GM23248 (cell line): ENCODE measurements at regions not wholly inside any gene's neighbourhood (a gene's known extent, or its start where the extent isn't known, plus 50 kb on each side); places are given as distances from the start of the nearest gene placed in this dataset.

ENCODE experiments used
- DNase-seq: peaks from one replicate; pipeline ENCODE4 v3.0.0-alpha.2; 2015
- H2AFZ ChIP-seq: fragments of 200-600 bp; sonication (generic); 2 replicates; pipeline ENCODE4 v1.6.1; 2016; ENCODE audit warnings: antibody characterized with exemption
- H3F3A ChIP-seq: fragments of 200-600 bp; sonication (generic); 2 replicates; pipeline ENCODE4 v1.6.1; 2016; ENCODE audit warnings: mild to moderate bottlenecking, antibody characterized with exemption, mixed run types; ENCODE audit not compliant: insufficient read depth
- H3K27ac ChIP-seq: fragments of 200-600 bp; sonication (generic); 2 replicates; pipeline ENCODE4 v1.5.1; 2016; ENCODE audit warnings: mild to moderate bottlenecking
- H3K27me3 ChIP-seq: fragments of 200-600 bp; sonication (generic); replicated peaks from 2 replicates; pipeline ENCODE4 v1.6.1; 2016; ENCODE audit warnings: mild to moderate bottlenecking; ENCODE audit not compliant: insufficient read depth
- H3K36me3 ChIP-seq: fragments of 200-600 bp; sonication (generic); 2 replicates; pipeline ENCODE4 v1.6.1; 2016; ENCODE audit warnings: low read depth, mild to moderate bottlenecking
- H3K4me1 ChIP-seq: fragments of 200-600 bp; sonication (generic); 2 replicates; pipeline ENCODE4 v1.6.1; 2016; ENCODE audit warnings: mild to moderate bottlenecking; ENCODE audit not compliant: insufficient read depth
- H3K4me2 ChIP-seq: fragments of 200-600 bp; sonication (generic); one replicate; pipeline ENCODE4 v1.6.1; 2016; ENCODE audit warnings: mild to moderate bottlenecking; ENCODE audit not compliant: unreplicated experiment
- H3K4me3 ChIP-seq: fragments of 200-600 bp; sonication (generic); 2 replicates; pipeline ENCODE4 v1.5.1; 2016; ENCODE audit warnings: mild to moderate bottlenecking
- H3K79me2 ChIP-seq: fragments of 200-600 bp; sonication (generic); 2 replicates; pipeline ENCODE4 v1.6.1; 2016; ENCODE audit warnings: mild to moderate bottlenecking; ENCODE audit not compliant: insufficient read depth
- H3K9ac ChIP-seq: fragments of 200-600 bp; sonication (generic); 2 replicates; pipeline ENCODE4 v1.6.1; 2016; ENCODE audit warnings: mild to moderate bottlenecking
- H3K9me2 ChIP-seq: fragments of 200-600 bp; sonication (generic); 2 replicates; pipeline ENCODE4 v1.6.1; 2016; ENCODE audit warnings: mixed run types, mild to moderate bottlenecking, moderate library complexity; ENCODE audit not compliant: insufficient read depth
- H3K9me3 ChIP-seq: fragments of 200-600 bp; sonication (generic); one replicate; pipeline ENCODE4 v1.6.1; 2017; ENCODE audit warnings: low read depth
- H4K20me1 ChIP-seq: fragments of 200-600 bp; sonication (generic); 2 replicates; pipeline ENCODE4 v1.6.0; 2016; ENCODE audit not compliant: insufficient read depth
- EZH2 ChIP-seq: fragments of 200-600 bp; sonication (generic); IDR thresholded peaks from 2 replicates; pipeline ENCODE4 v1.6.1; 2018; ENCODE audit warnings: antibody characterized with exemption, mild to moderate bottlenecking; ENCODE audit not compliant: insufficient read depth, poor library complexity, severe bottlenecking
- EZH2phosphoT487 ChIP-seq: fragments of 200-600 bp; sonication (generic); IDR thresholded peaks from 2 replicates; pipeline ENCODE4 v1.6.1; 2018; ENCODE audit warnings: antibody characterized with exemption, moderate library complexity, mild to moderate bottlenecking, low read depth; ENCODE audit not compliant: insufficient read depth
- WGBS, 2 experiments: methylation state at CpG; one replicate each; pipeline ENCODE4 v1.1.6; 2015 to 2017; ENCODE audit warnings: low lambda C conversion rate in 2 of 2, low coverage in 1 of 2; ENCODE audit errors: missing lambda C conversion rate in 2 of 2; 5-methylcytosine and 5-hydroxymethylcytosine counted together
- in situ Hi-C: fragments of 300-500 bp; cut with MboI; formaldehyde crosslinking; loops from 2 replicates; pipeline ENCODE4 v1.15.0; 2020

GRCh38 chr6:146893690-146894089 lies 294.9 kb downstream of the ADGB start:
- Histone ChIP-seq H4K20me1 (no peaks in the 10 kb centered on the region), H3K27me3 (no peaks in the 10 kb centered on the region), H2AFZ (no peak overlapping the region), H3K9me3 (no peaks in the 10 kb centered on the region), H3K79me2 (no peaks in the 10 kb centered on the region), H3F3A (peaks cover 21% of the 10 kb centered on the region), H3K9ac (no peak overlapping the region), H3K9me2 (no peaks in the 10 kb centered on the region), H3K36me3 (no peaks in the 10 kb centered on the region), H3K4me1 (peaks cover 24% of the 10 kb centered on the region), H3K4me2 (no peak overlapping the region), H3K27ac (no peak overlapping the region), H3K4me3 (no peak overlapping the region)
- TF ChIP-seq EZH2phosphoT487 (no peak), EZH2 (no peak)
- in situ Hi-C loops, result no loop called here
- DNase-seq, result no peak
- 92 to 98% methylated on average over 1 of the region's 1 CpG for WGBS, 2 experiments

- no peak for DNase-seq
- H3F3A ChIP-seq, result peaks cover 21% of the 10 kb centered on the region
- peaks cover 24% of the 10 kb centered on the region for H3K4me1 ChIP-seq
- no peak overlapping the region for H3K9ac ChIP-seq
- H3K4me3 ChIP-seq, result no peak overlapping the region
- no peaks in the 10 kb centered on the region for H3K9me3 ChIP-seq
- H3K9me2 ChIP-seq, result no peaks in the 10 kb centered on the region
- H3K79me2 ChIP-seq, result no peaks in the 10 kb centered on the region
- no peaks in the 10 kb centered on the region for H3K36me3 ChIP-seq
- no peaks in the 10 kb centered on the region for H4K20me1 ChIP-seq
- 88 to 93% methylated on average over 1 of the region's 1 CpG for WGBS, 2 experiments
- TF ChIP-seq EZH2 (no peak), EZH2phosphoT487 (no peak)
- H2AFZ ChIP-seq, result no peak overlapping the region
- in situ Hi-C loops, result no loop called here
- H3K27me3 ChIP-seq, result no peaks in the 10 kb centered on the region
- no peak overlapping the region for H3K27ac ChIP-seq
- no peak overlapping the region for H3K4me2 ChIP-seq
These were observed 295.9 kb downstream of the ADGB start for GRCh38 chr6:146894624-146895023.

- no peak for TF ChIP-seq EZH2
- TF ChIP-seq EZH2phosphoT487, result no peak
- in situ Hi-C loops, result no loop called here
These were observed 296.5 kb downstream of the ADGB start for GRCh38 chr6:146895101-146895771.

GRCh38 chr6:146895772-146896061 lies 296.9 kb downstream of the ADGB start:
- DNase-seq, result no peak
- in situ Hi-C loops, result no loop called here
- Histone ChIP-seq H3K4me2 (no peak overlapping the region), H3F3A (peaks cover 21% of the 10 kb centered on the region), H3K9me3 (no peaks in the 10 kb centered on the region), H3K27me3 (no peaks in the 10 kb centered on the region), H3K79me2 (no peaks in the 10 kb centered on the region), H3K9me2 (no peaks in the 10 kb centered on the region), H3K4me3 (no peak overlapping the region), H3K9ac (no peak overlapping the region), H2AFZ (no peak overlapping the region), H3K4me1 (peaks cover 24% of the 10 kb centered on the region), H4K20me1 (no peaks in the 10 kb centered on the region), H3K36me3 (no peaks in the 10 kb centered on the region), H3K27ac (no peak overlapping the region)
- WGBS, 2 experiments, result 69% methylated on average over 3 of the region's 3 CpGs
- TF ChIP-seq EZH2phosphoT487 (no peak), EZH2 (no peak)

More at GRCh38 chr6:146895101-146895771, 296.5 kb downstream of the ADGB start:
- H3K9me3 ChIP-seq, result no peaks in the 10 kb centered on the region
- no peak overlapping the region for H2AFZ ChIP-seq
- no peak for DNase-seq
- no peaks in the 10 kb centered on the region for H3K9me2 ChIP-seq
- H3K4me3 ChIP-seq, result no peak overlapping the region
- WGBS, 2 experiments, result 87 to 88% methylated on average over 8 to 9 of the region's 9 CpGs
- no peak overlapping the region for H3K9ac ChIP-seq
- H3K27ac ChIP-seq, result no peak overlapping the region
- H3F3A ChIP-seq, result peaks cover 21% of the 10 kb centered on the region
- no peaks in the 10 kb centered on the region for H3K27me3 ChIP-seq
- H3K4me1 ChIP-seq, result peaks cover 24% of the 10 kb centered on the region
- no peak overlapping the region for H3K4me2 ChIP-seq
- no peaks in the 10 kb centered on the region for H4K20me1 ChIP-seq
- H3K79me2 ChIP-seq, result no peaks in the 10 kb centered on the region
- H3K36me3 ChIP-seq, result no peaks in the 10 kb centered on the region
